ENCODE measurements at regions not wholly inside any gene's neighbourhood (a gene's known extent, or its start where the extent isn't known, plus 50 kb on each side); places are given as distances from the start of the nearest gene placed in this dataset.
A peak's percentile ranks its signal among the peaks of the same experiment; 100 is the strongest.

DNA sequence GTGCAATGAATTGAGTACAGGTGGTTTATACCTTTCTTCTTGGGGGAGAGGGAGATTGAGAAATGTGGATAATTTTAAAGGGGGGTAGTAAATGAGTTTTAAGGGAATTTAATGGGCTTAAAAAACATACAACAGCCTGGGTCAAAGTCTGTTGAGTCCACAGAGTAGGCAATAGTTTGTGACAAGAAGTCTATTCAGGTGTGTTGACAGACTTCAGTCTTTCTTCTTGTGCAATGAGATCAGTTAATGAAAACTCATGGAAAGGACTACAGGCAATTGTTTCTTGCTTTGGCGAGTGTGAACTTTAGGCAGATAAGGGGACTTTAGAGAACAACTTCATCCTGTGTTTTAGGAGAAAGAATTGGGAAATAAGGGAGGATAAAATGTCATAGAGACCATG lies 507.8 kb upstream of the CA10 start:
- Histone ChIP-seq H4K20me1 (ENCODE audit: insufficient read depth, low read length) (no peaks in the 10 kb centered on the region), H3K27ac (ENCODE audit: extremely low read length, insufficient read depth, low read length) (peak overlapping the region; percentile 59), H3K9me3 (ENCODE audit: low read length) (peaks cover 88% of the 10 kb centered on the region), H3K4me1 (ENCODE audit: insufficient read depth, low read length) (peaks cover 26% of the 10 kb centered on the region), H3K4me2 (ENCODE audit: low read depth, low read length) (no peak overlapping the region; the same call in 1 of the 2 replicates), H3K79me2 (ENCODE audit: insufficient read depth, low read length) (no peaks in the 10 kb centered on the region), H3K36me3 (replicated peaks in 1 of 2; ENCODE audit: control insufficient read depth in 1 of 2, insufficient read depth in 2 of 2, low read length in 2 of 2) (no peaks in the 10 kb centered on the region), H3K4me3 (replicated peaks in 1 of 3; ENCODE audit: insufficient read depth in 1 of 3, low read depth in 2 of 3, low read length in 3 of 3) (no peak overlapping the region), H3K9ac (ENCODE audit: insufficient read depth, low read depth, low read length) (no peak overlapping the region), H3K27me3 (ENCODE audit: control insufficient read depth in 1 of 2, insufficient read depth in 2 of 2, low read length in 2 of 2) (no peaks in the 10 kb centered on the region), H2AFZ (ENCODE audit: low read length) (no peak overlapping the region)
- peak; percentile 65 for DNase-seq (ENCODE audit: low spot score)
- WGBS (ENCODE audit: low lambda C conversion rate) = 0% methylated on average over 1 of the region's 1 CpG
- peak; percentile 34; the same call in 1 of the 3 replicates for ATAC-seq
- ChIA-PET CTCF (ENCODE audit: low intra/inter-chr PET ratio, low total read pairs) (no interaction called here), POLR2A (no interaction called here)
- in situ Hi-C loops (cut with HindIII; ENCODE audit: extremely low pct_ligation_motif_present, low pct_unique_long_range_greater_than_20kb) = no loop called here
- BruUV-seq (replicated peaks) = no TSS peak
- no peak for FAIRE-seq
- intact Hi-C loops (cut with micrococcal nuclease; ENCODE audit: unreplicated experiment) = loop anchor here (1.0 kb wide), 1 partner anchor 161 kb away; no protein-coding TSS in a partner anchor
- TF ChIP-seq SNRNP70 (IDR thresholded peaks at IDR 0.05; ENCODE audit: low read depth, low read length) = no peak
- no peak for TF ChIP-seq TCF7 (IDR thresholded peaks at IDR 0.05; ENCODE audit: low read depth)
- TF ChIP-seq CEBPB (IDR thresholded peaks at IDR 0.05; ENCODE audit: borderline replicate concordance, low read depth, low read length) = peak; percentile 81
- peak; percentile 36; the same call in 1 of the 2 replicates for TF ChIP-seq ISL2 (CRISPR knock-in tag; IDR thresholded peaks at IDR 0.05)
- TF ChIP-seq ZNF33B (CRISPR knock-in tag; IDR thresholded peaks at IDR 0.05) = no peak
- TF ChIP-seq ZNF773 (CRISPR knock-in tag; IDR thresholded peaks at IDR 0.05; ENCODE audit: borderline replicate concordance) = no peak
- TF ChIP-seq SALL1 (CRISPR knock-in tag; IDR thresholded peaks at IDR 0.05) = no peak
- no peak for TF ChIP-seq ZNF589 (CRISPR knock-in tag; conservative IDR thresholded peaks at IDR 0.05)
- TF ChIP-seq SOX13 (IDR thresholded peaks at IDR 0.05) = no peak
- TF ChIP-seq SOX13 (CRISPR knock-in tag; conservative IDR thresholded peaks at IDR 0.05 in 1 of 2, IDR thresholded peaks at IDR 0.05 in 1 of 2) = peak in 1 of 2 experiments; percentile 68; a peak in 2 of 4 replicates
- TF ChIP-seq SOX5 (CRISPR knock-in tag; IDR thresholded peaks at IDR 0.05; ENCODE audit: borderline replicate concordance) = 0 out of 2 replicates have a peak, but pooled peaks have one; percentile 9
- no peak for TF ChIP-seq CENPT (CRISPR knock-in tag; IDR thresholded peaks at IDR 0.05; ENCODE audit: low read depth)
- TF ChIP-seq ZNF501 (CRISPR knock-in tag; IDR thresholded peaks at IDR 0.05) = no peak
- no peak for TF ChIP-seq ZNF260 (CRISPR knock-in tag; IDR thresholded peaks at IDR 0.05; ENCODE audit: borderline replicate concordance, low read depth)
- TF ChIP-seq ZNF780A (CRISPR knock-in tag; IDR thresholded peaks at IDR 0.05) = no peak
- TF ChIP-seq SOX6 (IDR thresholded peaks at IDR 0.05) = no peak
- TF ChIP-seq SOX6 (CRISPR knock-in tag; IDR thresholded peaks at IDR 0.05) = peak; percentile 49; the same call in 1 of the 2 replicates
- TF ChIP-seq CEBPG (CRISPR knock-in tag; IDR thresholded peaks at IDR 0.05) = 0 out of 2 replicates have a peak, but pooled peaks have one; percentile 4
- no peak for TF ChIP-seq TCF7L2 (IDR thresholded peaks at IDR 0.05; ENCODE audit: low read depth, low read length)
- TF ChIP-seq PATZ1 (CRISPR knock-in tag; IDR thresholded peaks at IDR 0.05) = peak; percentile 77
- no peak for TF ChIP-seq BCL6 (CRISPR knock-in tag; IDR thresholded peaks at IDR 0.05)
- TF ChIP-seq ZNF772 (CRISPR knock-in tag; IDR thresholded peaks at IDR 0.05) = no peak
- peak; percentile 33 for TF ChIP-seq ASH2L (IDR thresholded peaks at IDR 0.05; ENCODE audit: insufficient read length, low read depth, low read length)
- peak; percentile 31; the same call in 1 of the 2 replicates for TF ChIP-seq NFIC (IDR thresholded peaks at IDR 0.05; ENCODE audit: low read length)
- TF ChIP-seq NCOR1 (IDR thresholded peaks at IDR 0.05; ENCODE audit: borderline replicate concordance, low read length) = peak; percentile 65; the same call in 1 of the 2 replicates
- TF ChIP-seq EP300 (IDR thresholded peaks at IDR 0.05; ENCODE audit: low read depth in 2 of 2, low read length in 2 of 2) = peak in 1 of 2 experiments; percentile 82; a peak in 1 of 4 replicates
- TF ChIP-seq EP300 (CRISPR knock-in tag; IDR thresholded peaks at IDR 0.05; ENCODE audit: borderline replicate concordance) = no peak

Data from HepG2 (cell line).